ENCODE measurements at regions not wholly inside any gene's neighbourhood (a gene's known extent, or its start where the extent isn't known, plus 50 kb on each side); places are given as distances from the start of the nearest gene placed in this dataset.

DNA sequence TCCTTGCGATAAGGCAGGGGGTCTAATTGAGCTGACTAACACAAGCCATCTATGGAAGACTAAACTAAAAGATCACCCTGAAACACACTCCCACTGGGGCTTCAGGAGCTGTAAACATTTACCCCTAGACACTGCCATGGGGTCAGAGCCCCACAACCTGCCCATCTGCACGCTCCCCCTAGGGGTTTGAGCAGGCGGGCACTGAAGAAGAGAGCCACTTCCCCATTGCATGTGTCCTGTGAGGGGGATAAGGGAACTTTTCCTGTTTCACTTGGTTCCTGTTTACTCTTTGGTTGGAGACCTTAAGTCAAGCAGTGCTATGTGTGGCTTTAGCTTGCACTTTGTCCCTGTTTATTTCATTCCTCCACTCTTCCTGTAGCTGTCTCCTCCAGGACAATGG is 1929.5 kb upstream of the CDH9 start:
- TF ChIP-seq, protein P1, sequence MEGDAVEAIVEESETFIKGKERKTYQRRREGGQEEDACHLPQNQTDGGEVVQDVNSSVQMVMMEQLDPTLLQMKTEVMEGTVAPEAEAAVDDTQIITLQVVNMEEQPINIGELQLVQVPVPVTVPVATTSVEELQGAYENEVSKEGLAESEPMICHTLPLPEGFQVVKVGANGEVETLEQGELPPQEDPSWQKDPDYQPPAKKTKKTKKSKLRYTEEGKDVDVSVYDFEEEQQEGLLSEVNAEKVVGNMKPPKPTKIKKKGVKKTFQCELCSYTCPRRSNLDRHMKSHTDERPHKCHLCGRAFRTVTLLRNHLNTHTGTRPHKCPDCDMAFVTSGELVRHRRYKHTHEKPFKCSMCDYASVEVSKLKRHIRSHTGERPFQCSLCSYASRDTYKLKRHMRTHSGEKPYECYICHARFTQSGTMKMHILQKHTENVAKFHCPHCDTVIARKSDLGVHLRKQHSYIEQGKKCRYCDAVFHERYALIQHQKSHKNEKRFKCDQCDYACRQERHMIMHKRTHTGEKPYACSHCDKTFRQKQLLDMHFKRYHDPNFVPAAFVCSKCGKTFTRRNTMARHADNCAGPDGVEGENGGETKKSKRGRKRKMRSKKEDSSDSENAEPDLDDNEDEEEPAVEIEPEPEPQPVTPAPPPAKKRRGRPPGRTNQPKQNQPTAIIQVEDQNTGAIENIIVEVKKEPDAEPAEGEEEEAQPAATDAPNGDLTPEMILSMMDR (IDR thresholded peaks at IDR 0.05), result no peak
- TF ChIP-seq POLR2AphosphoS5 (IDR thresholded peaks at IDR 0.05; ENCODE audit: insufficient read depth in 1 of 2, low read depth in 1 of 2), result no peak
